Fibroblast of gingiva (primary cell): ENCODE measurements at regions not wholly inside any gene's neighbourhood (a gene's known extent, or its start where the extent isn't known, plus 50 kb on each side); places are given as distances from the start of the nearest gene placed in this dataset.

Experiments
- DNase-seq: peaks from one replicate; pipeline ENCODE4 v3.0.0-alpha.2; 2011; ENCODE audit warnings: low read depth

DNA sequence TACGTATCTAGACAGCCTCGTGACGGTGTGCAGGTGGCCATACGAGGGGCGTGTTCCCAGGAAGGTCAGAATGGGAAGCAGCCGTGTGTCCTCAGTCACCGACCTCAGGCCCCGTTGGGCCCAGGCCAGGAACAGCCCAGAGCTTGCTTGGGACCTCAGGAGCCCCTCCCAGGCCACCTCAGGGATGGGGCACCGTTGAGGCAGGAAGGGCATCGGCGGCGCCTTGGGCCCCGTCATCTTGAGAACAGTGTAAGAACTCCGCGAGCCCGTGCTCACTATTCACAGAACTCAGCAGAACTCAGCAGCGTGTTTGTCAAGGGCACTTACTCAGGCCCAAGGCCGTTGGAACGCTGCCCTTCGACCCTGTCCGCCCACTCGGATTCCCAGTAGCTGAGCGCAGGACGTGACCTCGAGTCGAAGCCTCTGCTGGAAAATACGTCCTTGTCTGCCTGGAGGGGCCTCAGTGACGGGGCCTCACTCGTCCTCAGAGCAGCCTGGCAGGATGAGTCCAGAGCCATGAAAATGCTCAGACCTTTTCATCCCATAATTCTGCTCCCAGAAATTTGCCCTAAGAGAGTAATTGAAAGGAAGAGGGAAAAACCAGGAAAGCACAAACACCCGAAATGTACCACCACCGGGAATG, 1134.8 kb downstream of the BRD1 start:
- DNase-seq = no peak

DNA sequence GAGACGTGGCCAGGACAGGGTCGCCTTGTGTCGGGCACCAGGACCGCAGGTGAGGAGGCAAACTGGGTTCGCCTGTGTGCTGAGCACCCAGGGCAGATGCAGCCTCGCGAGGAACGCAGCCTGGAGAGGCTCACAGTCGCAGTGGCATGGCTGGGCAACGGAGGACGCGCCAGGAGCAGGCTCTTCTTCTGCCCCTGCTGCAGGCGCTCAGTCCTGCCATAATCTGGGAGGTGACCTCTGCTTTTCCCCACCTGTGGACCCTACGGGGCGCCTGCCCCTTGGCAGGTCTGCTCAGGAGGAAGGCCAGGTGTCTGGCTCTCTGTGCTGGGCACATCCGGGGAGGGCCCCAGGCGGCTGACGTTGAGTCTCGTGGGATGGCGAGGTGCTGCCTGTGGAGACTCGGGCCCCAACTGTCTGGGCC, 1136.2 kb downstream of the BRD1 start:
- DNase-seq = no peak

- DNase-seq = no peak
These were observed 1136.9 kb downstream of the BRD1 start for GRCh38 chr22:48690583-48691317.

GRCh38 chr22:48689206-48689605, 1138.5 kb downstream of the BRD1 start:
- no peak for DNase-seq

GRCh38 chr22:48688366-48688765, 1139.3 kb downstream of the BRD1 start:
- no peak for DNase-seq

DNA sequence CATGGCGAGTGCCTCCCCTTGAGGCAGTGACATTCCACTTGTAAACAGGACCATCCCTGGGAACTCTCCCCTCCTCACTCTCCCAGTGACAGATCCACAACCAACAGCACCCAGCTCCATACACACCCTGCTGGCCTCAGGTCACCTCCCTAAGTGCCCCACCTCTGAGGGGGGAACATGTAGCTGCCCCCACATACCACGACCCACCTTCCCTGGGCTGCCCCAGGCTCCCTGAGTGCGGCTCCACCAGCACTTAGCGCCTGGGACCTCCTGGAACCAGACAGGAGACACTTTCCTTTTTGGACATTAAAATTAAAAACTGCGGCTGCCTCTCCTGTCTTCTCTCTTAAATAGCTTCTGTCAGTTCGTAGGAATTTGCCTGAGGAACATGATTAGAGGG, 1140.1 kb downstream of the BRD1 start:
- DNase-seq = no peak

- no peak for DNase-seq
These were observed 1140.9 kb downstream of the BRD1 start for GRCh38 chr22:48686694-48687302.

GRCh38 chr22:48685767-48686166, 1141.9 kb downstream of the BRD1 start:
- DNase-seq = no peak

GRCh38 chr22:48683640-48684039, 1144.0 kb downstream of the BRD1 start:
- DNase-seq = no peak

DNA sequence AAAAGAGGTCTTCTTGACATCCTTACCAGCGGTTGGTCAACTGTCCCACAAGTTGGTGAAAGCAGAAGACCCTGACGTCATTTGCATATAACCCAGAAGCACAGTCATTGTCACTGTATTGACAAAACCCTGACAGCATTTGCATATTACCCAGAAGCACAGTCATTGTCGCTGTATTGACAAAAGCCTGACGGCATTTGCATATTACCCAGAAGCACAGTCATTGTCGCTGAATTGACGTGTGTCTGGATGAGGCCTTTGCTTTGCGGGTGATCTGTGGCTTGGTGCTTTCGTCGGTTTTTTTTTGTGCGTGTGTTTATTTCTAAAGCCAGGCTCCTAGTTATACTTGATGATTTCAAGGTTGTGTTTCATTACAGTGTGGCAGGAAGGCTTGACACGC, 1145.2 kb downstream of the BRD1 start:
- no peak for DNase-seq

DNA sequence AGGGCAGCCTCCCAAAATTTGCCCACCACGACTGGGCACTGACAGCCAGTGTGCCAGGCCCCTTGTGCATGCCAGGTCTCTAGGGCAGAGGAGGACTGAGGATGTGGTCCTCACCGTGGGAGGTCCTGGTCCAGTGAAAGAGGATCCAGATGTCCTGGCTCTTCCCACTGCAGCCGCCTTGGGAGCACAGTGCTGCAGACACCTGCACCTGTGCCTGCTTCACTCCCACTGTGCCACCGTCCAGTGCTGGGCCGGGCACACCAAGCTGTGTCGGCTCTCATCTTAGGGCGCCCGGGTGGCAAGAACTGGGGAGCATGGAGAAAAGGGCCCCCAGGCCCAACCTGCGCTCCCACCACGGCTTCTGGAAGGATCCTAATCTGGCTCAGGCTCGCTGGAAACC, 1147.1 kb downstream of the BRD1 start:
- no peak for DNase-seq

GRCh38 chr22:48679656-48680555, 1147.8 kb downstream of the BRD1 start:
- no peak for DNase-seq

DNA sequence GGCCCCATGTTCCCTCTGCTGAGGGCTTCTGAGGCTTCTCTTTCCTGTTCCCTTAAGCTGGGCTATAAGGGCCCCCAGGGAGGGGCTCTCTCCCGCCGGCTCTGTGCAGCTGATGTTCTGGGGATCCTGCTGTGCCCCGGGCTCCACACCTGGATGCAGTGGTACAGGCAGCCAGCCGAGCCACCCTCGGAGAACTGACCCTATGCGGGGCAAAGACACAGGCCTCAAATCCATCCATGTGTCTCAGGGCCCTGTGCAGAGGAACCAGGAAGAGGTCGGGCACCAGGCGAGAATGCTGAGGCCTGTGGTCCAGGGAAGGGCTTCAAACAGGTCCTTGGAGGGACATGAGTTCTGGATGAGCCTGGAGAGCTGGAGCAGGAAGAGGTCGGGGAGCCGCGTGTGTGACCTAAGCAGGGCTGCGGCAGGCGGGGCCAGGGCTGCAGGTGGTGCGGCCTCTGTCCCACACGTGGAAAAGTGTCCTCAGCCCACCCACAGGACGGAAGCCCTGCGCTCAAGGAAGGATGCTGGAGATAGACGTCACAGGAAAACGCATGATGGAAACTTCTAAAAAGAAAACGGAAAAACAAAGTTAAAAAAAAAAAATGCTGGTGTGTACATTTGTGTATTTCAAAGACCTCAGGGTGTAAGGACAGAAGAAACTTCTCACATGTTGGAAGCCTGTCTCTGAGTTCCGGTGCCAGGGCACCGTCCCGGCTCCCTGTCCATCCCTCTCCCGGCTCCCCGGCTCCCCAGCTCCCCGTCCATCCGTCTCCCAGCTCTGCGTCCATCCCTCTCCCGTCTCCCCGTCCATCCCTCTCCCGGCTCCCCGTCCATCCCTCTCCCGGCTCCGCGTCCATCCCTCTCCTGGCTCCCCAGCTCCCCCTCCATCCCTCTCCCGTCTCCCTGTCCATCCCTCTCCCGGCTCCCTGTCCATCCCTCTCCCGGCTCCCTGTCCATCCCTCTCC, 1149.2 kb downstream of the BRD1 start:
- DNase-seq = no peak

GRCh38 chr22:48677621-48678020, 1150.1 kb downstream of the BRD1 start:
- no peak for DNase-seq

DNA sequence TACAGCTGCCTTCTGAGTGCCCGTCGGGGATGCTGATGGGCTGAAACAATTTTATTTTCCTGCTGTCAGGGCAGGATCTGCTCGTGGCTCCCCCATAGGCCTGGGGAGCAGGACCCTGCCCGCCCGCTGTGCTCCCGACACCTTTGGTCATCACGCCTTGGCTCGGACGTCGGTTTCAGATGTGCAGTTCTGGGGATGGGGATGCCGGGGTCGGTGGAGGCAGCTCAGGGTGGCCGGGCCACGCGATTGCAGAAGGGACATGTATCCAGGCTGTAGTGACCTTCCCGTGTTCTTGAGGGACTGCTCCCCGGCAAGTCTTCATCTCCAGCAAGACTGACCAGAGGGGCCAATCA, 1150.5 kb downstream of the BRD1 start:
- DNase-seq = no peak

DNA sequence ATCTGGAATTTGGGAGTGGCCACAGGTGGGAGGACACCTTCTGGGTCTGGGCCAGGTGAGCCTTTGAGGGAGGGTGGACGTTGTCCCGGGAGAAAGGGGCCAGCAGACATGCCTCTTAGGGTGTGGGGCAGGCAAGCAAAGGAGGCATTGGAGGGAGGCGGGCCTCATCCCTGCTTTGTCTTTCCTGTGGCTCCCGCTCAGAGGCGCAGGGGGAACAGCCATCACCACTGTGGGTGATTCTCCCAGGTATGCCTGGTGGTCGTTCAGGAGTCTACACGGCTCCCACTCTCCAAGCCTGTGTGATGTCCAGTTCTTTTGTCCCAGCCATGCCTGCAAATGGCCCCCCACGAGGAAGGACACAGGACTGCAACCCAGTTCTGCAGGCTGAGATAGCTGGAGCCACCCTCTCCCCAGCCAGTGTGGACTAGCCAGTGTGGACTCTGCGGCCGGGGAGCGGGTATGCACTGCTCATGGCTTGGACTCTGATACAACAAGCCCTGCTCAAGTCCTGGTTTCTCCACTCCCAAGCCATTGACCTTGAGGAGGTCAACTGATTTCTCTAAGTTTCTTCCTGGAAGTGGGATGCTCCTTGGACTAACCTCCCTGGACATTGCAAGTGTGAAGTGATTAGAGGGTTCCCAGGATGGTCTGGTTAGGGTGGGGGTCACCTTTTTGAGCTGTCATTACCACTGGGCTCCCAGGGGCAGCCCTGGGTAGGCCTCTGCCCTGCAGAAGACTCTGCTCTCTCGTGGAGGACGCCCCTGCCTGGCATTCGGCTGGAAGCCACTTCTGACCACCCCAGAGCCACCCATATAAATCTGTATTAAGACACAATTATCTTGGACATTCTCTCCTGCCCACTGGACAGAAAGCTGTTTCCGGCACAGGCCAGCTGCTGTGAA, 1151.2 kb downstream of the BRD1 start:
- DNase-seq = no peak

DNA sequence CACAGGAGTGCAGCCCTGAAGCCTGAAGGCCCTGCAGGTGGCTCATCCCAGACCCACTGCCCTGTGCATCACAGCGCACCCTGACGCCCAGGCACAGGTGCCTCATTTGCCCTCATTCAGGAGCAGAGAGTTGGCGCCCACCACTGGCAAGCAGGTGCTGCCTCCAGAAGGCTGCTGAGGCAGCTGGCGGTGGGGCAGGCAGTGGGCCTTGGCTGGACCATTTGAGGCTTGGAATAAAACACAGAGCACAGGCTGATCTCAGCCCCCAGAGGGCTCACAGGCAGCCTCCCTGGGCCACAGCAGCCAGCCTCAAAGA, 1151.9 kb downstream of the BRD1 start:
- DNase-seq = no peak

- no peak for DNase-seq
These were observed 1152.4 kb downstream of the BRD1 start for GRCh38 chr22:48675141-48675829.

GRCh38 chr22:48673806-48674500, 1153.7 kb downstream of the BRD1 start:
- DNase-seq = no peak
